AG20443 (cell line): ENCODE measurements at regions not wholly inside any gene's neighbourhood (a gene's known extent, or its start where the extent isn't known, plus 50 kb on each side); places are given as distances from the start of the nearest gene placed in this dataset.
"Not testable (repeated sequence)": the region's sequence is repeated elsewhere in the genome, so short reads cannot be mapped to it uniquely, and the experiment has no call there.

Experiments used
- DNase-seq: peaks from one replicate; pipeline ENCODE4 v3.0.0; 2012; ENCODE audit warnings: low spot score, mixed read lengths

DNA sequence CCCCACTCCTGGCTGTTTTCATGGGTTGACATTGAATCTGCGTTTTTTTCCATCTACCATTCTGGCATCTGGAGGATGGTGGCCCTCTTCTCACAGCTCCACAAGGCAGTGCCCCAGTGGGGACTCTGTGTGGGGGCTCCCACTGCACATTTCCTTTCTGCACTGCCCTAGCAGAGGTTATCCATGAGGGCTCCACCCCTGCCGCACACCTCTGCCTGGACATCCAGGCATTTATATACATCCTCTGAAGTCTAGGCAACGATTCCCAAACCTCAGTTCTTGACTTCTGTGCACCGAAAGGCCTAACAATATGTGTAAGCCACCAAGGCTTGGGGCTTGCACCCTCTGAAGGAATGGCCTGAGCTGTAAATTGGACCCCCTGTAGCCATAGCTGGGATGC, 147.9 kb upstream of the FMN2 start:
- no peak for DNase-seq

DNA sequence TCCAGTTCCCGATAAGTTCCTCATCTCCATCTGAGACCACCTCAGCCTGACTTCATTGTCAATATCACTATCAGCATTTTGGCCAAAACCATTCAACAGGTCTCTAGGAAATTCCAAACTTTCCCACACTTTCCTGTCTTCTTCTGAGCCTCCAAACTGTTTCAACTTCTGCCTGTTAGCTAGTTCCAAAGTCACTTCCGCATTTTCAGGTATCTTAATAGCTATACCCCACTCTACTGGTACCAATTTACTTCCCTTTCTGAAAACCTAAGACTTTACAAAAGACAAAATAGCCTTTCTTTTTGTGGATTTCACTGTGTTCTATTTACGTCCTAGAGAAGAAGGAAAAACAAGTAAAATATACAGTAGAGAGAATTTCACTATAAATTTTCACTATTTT, 147.0 kb upstream of the FMN2 start:
- no peak for DNase-seq

DNA sequence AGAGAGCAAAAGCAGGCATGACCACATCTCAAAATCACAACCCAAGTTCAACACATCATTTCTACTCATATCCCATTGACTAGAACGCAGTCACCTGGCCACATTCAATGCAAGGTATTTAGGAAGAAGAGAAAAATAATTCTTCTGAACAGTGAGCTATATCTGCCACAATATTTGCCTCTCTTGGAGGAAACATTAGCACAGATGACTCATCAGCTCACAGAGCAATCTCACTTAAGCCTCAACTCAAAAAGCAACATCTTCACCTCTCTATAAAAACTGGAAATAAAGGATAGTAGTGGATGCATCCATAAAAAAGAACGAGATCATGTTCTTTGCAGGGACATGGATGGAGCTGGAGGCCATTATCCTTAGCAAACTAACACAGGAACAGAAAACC, 143.9 kb upstream of the FMN2 start:
- no peak for DNase-seq

DNA sequence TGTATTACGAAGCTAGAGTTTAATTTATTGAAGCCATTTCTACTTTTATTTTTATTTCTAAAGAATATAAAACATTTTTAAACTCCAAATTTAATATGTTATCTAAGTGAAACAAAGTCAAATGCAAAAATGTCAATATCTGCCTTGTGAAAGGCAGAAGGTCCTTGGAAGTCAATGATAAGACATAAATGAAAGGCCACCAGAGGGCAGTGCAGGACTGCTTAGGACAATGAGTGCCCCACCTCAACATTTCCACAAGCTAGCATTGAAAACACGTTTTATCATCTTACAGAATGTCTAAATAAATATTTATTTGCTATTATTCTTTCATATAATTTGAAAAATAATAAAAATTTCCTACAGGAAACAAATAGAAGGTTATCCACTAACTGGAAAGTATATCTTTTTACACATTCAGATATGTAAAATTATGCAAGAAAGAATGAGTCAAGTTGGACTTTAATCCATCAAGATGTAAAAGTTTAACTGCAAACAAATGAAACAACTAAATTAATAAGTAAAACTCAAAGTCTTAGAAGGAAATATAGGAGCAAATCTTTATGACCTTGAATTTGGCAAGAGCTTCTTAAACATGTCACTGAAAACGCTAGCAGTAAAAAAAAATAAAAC, 140.1 kb upstream of the FMN2 start:
- peak; percentile 67 for DNase-seq

DNA sequence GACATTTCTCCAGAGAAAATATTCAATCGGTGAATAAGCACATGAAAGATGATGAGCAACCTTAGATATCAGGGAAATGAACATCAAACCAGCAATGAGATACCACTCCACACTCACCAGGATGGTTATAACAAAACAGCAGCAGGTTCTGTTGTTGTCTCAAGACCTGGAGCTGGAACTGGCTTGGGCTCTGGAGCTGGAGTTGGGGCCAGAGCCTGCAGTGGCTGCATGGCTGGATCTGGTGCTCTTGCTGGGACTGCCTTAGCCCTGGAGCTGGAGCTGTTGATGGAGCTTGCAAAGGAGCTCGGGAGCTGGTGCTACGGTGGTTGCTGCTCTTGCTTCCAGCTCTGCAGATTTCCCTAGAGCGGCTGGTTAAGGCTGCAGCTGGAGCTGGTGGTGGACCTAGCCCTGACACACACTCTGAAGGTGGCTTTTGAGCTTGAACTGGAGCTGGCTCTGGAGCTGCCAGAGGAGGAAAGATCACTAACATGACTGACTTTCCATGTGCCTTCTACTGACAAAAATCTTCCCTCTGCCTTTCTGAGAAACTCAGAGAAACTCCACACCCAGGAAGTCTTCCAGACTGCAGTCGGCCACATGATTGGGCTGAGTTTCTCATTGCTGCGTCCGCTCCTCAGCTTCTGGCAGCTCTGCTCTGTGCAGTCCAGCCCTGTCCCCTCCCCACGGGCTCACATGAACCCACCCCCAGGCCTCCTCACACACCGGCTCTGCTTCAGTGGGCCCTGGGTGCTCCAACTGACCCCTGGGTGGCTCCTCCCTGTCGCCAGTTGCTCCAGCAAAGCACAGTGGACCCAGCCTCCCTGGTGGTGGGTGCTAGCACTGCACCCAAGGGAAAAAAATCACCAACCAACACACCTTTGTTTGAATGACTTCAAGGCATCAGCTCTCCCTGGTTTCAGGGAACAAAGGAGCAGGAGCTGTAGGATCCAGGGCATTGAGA, 139.1 kb upstream of the FMN2 start:
- DNase-seq, result peak; percentile 41

DNA sequence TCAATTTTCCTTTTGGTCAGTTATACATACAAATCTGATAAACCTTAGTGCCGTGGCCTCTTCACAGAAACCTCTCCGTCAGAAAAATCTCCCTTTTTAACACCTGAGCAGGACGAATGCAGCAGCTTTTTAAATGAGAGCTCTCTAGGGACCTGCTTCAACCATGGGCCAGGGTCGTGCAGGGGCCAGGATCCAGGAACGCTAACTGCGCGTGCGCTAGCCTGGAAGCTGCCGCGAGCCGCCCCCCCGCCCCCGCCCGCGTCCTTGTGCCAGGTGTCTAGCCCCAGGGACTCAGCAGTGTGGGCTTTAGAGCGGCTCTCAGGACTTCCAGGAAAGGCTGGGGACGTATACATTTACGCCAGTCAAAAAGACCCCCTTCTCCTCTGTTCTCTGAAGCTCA, 136.8 kb upstream of the FMN2 start:
- no peak for DNase-seq

DNA sequence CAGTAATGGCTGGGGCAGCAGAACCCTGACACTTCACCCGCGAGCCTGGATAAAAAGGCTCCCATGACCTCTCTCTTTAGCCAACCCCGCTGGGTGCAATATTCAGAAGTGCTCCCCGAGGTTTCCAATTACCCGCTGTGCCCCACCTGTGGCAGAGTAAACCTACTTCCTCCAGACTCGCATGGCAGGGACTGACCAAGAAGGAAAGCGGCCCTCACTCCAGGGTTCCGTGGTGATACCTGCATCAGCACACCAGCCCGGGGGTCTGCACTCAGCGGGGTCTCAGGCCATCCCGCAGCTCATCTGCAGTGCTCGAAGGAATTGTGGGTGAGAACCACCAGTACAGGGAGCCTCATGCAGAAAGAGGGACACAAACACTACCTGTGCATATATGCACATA, 136.3 kb upstream of the FMN2 start:
- no peak for DNase-seq

DNA sequence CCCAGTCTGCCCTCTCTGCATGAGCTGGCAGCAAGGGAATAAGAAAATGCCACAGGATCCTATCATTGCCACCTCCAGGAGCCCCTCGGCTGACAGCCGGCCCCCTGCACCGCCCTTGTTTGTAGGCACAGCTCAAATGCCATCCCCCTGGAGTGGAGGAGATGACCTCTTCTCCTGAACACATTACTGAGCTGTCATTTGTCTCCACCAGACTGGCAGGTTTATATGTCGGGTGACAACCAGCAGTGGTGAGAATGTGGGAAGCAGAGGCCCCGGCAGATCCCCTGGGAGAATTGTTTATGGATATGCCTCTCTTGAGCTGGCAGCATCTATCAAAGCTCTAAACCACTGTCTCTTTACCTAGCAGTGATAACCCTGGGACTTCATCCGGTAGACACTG, 135.4 kb upstream of the FMN2 start:
- no peak for DNase-seq

DNA sequence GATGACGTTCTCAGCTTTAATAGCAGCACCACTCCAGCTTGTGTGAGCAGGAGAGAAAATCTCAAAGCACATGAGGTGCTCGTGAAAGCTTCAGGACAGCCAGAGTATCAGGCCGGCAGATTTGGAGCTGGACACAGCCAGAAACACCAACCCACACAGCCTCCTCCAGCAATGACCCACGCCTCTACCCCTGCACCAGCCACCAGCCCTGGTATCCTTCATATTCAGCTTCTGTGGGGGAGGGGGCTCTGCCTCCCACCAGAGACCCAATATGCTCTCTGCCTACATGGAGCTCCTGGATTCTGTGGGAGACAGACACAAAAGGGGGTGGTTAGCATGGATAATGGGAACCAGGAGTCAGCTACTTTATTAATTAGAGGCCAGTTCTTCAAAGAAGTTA, 133.6 kb upstream of the FMN2 start:
- DNase-seq, result no peak

DNA sequence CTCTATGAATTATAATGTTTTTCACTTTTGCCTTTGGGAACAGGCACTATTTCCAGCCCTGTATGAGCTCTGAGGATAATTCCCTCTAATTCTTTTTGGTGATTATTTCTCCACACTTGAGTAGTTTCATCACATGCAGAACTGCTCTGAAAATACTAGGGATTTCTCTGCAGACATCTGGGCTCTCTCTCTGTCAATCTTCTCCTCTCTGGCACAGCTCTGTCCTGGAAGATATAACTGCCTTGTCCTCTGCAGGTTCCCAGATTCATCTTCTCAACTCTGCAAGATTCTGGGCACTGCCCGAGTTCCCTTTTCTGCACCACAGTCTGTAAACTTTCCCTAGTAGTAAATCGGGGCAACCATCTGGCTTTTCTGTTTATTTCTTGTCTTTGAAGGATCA, 131.3 kb upstream of the FMN2 start:
- DNase-seq, result no peak

DNA sequence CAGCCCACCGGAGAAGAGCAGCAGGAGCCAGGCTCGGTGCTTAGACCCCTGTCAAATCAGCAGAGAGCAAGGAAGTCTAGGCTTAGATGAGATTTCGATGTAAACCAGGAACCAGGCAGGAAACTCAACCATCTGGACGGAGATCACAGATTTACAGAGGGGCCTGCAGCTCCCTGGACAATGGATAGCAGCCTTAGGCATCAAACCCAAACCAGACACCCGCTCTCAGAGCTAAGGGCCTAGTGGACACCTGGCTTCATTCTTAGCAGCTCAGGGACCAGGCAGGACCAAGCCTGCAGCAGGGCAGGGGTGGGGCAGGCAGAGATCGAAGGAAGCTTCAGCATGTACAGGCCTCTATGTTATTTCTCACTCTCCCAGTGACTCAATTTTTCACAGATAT, 127.8 kb upstream of the FMN2 start:
- DNase-seq, result no peak

DNA sequence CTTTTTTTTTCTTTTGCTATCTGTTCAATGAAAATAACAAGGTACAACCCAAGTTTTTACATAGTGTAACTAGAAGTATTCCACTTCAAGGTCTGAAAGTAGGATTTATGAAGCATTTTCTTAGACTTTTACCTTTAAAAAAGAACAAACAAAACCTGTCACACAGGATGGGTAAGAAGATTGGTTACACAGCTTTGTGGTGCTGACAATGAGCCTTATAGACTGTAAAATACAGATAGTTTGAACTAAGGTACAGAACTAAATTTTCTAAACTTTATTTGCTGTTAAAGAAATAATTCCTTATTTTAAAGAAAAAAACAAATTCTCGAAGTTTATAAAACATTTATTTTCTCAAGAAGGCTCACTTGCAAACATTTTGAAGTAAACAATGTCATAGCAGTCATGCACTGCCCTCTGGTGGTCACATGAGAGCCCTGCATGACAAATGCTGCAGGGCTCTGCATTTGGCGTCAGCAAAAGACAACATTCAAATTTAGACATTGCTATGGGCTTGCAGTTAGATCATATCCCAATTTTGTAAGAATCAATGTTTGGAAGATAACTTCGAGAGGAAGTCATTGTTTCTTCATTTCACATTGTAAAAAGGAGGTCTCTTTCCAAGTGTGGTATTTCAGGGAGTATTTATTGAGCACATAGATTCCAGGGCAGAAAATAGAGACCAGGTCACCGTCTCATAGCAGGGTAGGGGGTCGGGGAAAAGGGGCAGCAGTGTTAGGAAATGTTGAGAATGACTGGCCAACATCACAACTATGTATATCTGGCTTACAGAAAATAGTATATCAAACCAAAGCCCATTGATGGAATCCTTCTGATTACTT, 115.3 kb upstream of the FMN2 start:
- DNase-seq, result peak; percentile 77

DNA sequence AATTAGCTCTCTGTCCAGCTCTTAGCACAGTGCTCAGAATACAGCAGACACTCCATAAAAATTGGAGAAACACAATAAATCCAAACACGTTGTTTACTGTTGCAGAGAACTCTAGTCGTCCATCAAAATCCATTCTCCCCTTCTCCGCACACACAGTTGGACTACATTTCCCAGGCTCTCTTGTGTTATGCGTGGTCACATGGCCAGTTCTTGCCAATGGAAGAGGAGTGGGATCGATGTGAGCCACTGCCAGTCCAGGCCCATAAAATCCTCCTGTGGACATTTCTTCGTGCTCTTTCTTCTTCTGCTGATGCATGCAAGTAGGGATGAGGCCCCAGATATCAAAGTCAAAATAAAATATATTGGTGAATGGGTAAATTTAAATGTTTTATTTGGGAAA, 114.3 kb upstream of the FMN2 start:
- DNase-seq, result no peak

DNA sequence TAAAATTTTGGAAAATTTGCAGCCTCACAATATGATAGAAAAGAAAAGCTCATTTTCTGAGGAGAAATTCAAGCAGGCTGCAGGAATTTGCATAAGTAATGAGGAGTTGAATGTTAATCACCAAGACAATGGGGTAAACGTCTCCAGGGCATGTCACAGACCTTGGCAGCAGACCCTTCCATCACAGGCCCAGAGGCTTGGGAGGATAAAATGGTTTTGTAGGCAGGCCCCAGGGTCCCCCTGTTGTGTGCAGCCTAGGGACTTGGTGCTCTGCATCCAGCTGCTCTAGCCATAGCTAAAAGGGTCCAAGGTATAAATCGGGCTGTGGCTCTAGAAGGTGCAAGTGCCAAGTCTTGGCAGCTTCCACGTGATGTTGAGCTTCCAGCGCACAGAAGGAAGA, 112.2 kb upstream of the FMN2 start:
- DNase-seq, result no peak

DNA sequence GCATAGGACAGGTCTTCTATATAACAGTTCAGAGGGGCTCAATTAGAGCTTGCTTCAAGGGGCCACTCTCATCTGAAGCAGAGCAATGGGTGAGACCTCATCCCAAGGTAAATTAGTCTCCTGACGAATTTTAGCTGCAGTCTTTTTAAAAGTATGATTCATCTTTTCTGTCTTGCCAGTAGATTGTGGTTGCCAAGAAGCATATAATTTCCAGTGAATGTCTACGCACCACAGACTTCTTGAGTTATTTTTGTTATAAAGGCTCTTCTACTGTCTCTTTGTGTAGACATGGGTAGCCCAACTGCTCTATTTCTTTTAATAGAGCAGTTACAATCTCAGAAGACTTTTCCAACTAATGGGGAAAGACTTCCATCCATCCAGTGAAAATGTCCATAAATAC, 108.9 kb upstream of the FMN2 start:
- peak; percentile 25 for DNase-seq

DNA sequence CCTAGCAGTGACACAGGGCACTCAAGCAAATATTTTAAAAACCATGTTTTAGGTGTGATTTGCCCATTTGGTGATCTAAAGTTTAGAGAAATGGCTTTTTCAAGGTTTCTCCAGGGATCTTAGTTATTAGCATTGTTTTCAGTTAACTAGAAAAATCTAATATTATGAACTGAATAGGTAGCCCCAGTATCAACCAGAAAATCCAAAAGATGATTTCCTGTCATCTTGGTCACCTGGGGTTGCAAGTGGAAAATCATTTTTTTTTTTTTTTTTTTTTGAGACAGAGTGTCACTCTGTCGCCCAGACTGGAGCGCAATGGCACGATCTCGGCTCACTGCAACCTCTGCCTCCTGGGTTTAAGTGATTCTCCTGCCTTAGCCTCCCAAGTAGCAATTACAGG, 106.6 kb upstream of the FMN2 start:
- no peak for DNase-seq

DNA sequence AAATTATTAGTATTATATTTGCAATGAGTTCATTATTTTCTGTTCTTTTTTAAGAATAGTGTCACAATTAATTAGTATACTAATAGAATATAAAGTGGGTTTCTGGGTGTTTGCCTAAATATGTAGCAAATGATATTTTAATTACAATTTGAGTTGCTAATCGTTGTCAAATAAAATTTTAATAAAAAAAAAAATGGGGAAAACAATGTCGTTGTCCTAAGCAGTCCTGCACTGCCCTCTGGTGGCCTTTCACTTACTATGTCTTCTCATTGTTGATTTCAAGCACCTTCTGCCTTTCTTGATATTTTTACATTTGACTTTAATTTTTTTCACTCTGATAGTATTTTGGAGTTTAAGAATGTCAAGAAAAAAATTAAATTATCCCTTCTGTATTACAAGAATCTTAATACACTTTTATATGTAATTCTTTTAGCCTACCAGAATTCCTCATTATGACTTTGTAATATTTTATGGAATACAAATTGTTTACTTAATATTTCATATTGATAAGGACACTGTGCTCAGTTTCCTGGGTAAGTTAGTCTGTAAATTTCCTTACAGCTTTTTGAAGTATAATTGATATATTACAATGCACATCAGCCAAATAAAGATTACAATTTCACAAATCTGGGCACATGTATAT, 104.5 kb upstream of the FMN2 start:
- DNase-seq, result peak; percentile 27

DNA sequence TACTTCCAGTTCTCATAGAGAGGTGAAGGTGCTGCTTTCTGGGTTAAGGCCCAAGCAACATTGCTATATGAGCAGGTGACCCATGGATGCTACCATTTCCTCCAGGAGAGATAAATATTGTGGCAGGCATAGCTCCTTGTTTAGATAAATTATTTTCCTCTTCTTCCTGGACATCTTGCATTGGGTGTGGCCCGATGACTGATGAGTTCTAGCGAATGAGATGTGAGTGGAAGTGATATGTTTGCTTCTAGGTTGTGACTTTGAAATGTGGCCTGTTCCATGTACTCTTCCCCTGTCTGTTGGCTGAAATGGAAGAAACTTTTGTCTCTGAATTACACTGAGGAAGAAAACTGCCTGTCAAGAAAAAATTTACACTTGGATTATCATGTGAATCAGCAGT, 101.7 kb upstream of the FMN2 start:
- no peak for DNase-seq

DNA sequence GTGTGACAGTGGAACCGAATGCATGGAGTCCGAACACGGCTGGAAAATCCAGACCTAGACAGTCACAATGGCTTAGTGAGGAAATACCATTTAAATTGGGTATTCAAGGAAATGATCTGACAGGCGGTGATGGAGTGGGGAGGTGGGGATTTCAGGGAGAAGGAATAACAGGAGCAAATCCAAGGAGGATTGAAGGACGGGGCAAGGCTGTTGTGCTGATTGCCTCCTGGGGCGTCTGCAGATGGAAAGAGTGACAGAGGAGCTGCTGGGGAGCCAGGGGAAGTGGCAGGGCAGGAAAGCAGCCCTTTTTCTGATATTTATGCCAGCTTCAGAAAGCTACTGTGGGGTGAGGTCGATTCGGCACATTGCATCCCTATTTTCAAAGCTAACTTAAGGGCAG, 99.1 kb upstream of the FMN2 start:
- not testable (repeated sequence) for DNase-seq

DNA sequence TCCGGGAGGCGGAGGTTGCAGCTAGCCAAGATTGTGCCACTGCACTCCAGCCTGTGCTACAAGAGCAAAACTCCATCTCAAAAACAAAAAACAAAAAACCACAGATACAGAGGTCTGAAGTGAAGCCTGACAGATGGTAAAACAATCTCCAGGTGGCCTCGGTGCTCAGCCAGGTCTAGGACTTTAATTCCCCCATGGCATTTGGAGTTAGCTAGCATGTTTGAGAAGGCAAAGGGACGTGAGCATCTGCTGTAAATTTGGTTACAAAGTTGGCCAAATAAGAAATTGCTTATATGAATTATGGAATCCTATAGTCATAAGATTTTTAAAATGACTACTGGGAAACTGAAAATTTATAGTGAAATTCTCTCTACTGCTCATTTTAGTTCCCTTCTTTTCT, 98.3 kb upstream of the FMN2 start:
- no peak for DNase-seq

DNA sequence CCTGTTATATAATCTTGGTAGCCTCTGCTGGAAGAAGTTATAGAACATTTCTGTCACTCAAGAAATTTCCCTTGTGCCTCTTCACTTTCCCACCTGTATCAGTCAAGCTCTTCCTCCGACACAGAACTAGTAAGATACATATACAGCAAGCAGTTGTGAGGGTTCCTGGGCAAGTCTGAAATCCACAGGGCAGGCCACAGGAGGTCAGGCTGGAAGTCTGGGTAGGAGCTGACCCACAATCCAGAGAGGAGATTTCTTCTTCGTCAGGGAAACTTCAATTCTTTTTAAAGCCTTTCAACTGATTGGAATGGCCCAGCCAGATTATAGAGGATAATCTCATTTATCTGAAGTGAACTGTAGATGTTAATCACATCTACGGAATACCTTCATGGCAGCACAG, 96.4 kb upstream of the FMN2 start:
- DNase-seq, result no peak

DNA sequence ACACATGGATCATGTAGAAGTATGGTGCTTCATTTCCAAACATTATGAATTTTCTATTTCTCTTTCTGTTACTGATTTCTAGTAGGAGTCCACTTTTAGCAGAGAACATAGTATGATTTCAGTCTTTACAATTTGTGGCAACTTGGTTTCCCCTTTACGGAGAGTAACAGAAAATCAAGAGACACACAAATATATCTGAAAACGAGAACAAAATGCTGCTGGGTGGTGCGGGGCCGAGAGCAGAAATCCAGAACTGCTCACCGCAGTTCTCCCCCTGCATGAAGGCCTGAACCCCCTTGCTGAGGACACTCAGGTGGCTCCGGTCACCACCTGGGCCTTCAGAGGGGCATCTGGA, 94.5 kb upstream of the FMN2 start:
- DNase-seq, result no peak
